ENCODE measurements at regions not wholly inside any gene's neighbourhood (a gene's known extent, or its start where the extent isn't known, plus 50 kb on each side); places are given as distances from the start of the nearest gene placed in this dataset.

GRCh38 chr4:15130441-15130840 lies 128.2 kb downstream of the CPEB2 start:
- DNase-seq (ENCODE audit: low read depth) = no peak

DNA sequence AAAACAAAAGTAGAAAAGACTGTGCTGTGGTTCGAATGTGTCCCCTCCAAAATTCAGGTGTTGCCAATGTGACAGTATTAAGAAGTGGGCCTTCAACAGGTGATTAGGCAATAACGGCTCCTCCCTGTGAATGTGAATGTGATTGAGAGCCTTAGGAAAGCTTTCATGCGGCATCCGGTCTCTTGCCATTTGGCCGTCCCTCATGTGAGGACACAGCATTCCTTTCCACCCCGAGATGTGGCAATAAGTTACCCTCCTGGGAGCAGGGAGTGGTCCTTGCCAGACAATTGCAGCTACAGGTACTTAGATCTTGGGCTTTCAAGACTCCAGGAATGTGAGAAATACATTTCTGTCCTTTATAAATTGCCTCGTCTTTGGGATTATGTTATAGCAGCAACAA lies 129.3 kb downstream of the CPEB2 start:
- no peak for DNase-seq (ENCODE audit: low read depth)

DNA sequence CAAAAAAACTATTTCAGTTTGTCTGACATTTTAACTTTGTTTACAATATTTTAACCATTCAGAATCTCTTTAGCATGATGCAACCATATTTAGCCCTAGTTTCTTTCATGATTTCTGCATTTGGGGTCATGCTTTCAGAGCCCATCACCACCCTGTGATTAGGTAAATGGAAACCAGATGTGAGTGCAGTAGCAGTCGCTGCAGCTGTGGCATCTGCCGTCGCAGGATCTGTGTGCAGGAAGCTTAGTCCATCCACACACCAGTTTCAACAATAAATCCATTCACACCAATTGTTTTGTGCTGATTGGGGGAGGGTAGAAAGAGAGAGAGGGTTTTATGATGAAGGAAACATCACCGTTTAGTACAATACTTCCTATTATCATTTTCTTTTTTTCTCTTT lies 130.5 kb downstream of the CPEB2 start:
- no peak for DNase-seq (ENCODE audit: low read depth)

DNA sequence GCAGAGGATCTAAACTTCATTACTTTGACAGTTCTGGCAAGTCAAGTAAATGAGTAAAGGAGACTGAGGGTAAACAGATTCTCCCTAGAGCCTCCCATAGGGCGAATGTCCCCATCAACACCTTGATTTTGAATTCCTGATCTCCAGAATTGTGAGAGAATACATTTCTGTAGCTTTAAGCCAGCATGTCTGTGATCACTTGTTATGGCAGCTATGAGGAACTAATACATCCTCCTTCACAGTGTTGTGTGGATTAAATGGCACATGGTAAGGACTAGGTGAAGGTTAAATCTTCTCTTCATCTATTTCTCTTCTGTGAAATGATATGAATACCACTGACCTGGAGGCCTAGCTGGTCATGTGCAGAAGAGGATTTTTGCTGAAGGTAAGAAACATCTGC lies 137.3 kb downstream of the CPEB2 start:
- DNase-seq (ENCODE audit: low read depth) = no peak

GRCh38 chr4:15142201-15142600 lies 139.9 kb downstream of the CPEB2 start:
- DNase-seq (ENCODE audit: low read depth) = no peak

GRCh38 chr4:15143551-15143950 lies 141.3 kb downstream of the CPEB2 start:
- DNase-seq (ENCODE audit: low read depth) = no peak

GRCh38 chr4:15144249-15144966 lies 142.1 kb downstream of the CPEB2 start:
- DNase-seq (ENCODE audit: low read depth) = no peak

DNA sequence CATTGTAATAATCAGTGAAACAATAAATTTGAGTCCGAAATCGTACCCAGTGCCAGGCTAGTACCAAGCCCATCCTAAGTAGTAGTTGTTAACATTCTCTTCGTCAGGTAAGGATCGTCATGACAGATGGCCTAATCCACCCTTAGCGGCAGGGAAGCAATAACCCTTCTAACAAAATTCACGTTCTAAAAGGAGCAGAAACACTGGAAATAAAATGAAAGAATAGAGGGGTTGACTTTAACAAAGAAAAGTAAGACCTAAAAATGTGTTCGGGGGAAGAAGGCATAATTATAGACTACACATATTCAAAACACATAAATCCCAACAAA lies 142.7 kb downstream of the CPEB2 start:
- DNase-seq (ENCODE audit: low read depth) = no peak

DNA sequence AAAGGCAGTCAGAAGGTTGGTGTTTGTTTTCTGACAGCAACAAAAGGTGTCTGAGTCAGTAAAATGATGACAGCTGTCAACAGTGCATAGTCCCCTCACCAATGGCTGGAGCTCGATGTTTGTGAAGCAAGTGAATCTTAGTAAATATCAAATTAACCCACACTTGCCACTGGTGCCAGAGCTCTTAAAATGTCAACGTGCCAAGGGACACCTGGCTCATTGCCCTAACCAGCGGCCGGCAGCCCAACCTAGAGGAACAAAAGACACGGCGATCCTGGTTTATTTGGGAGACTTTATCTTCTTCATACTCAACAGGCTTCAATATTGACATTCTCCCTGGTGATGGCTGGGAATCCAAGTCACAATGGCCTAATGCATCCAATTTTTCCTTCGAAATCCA lies 143.4 kb downstream of the CPEB2 start:
- no peak for DNase-seq (ENCODE audit: low read depth)

DNA sequence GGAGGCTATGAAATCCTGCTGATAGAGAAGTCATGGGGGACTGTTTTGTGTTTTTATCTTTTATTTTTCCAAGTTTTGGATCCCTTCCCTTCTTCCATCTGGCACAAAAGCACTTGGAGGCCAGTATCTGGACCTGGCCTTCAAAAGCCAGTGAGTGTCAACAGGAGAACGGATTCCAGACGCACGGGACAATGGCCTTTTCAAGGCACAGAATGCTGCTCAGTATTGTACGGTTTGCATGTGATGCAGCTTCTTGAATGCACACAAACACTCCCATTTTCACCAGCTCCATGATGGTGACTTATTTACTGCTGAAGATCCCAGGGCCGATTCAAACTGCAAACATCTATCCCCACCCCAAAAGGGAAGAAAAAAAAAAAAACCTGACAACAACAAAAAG lies 145.4 kb downstream of the CPEB2 start:
- no peak for DNase-seq (ENCODE audit: low read depth)

DNA sequence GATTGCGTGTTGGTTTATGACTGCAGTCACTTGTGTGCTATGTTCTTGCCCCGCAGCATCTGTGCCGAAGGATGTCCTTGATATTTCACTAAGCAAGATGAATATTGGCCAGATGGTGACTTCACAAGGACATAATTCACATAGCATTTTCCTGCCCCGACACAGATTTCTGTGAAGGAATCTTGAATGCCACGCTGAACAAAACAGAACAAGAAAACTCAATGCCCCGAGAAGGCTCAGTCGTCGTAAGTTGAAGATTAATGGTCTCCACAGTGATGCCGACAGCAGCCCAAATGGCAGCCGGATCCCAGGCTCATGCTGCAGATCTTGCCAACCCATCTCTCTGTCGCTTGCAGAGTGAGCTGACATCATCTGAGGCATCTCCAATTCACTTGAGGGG lies 145.9 kb downstream of the CPEB2 start:
- DNase-seq (ENCODE audit: low read depth) = no peak

GRCh38 chr4:15148691-15149090 lies 146.4 kb downstream of the CPEB2 start:
- DNase-seq (ENCODE audit: low read depth) = no peak

GRCh38 chr4:15149234-15149838 lies 147.1 kb downstream of the CPEB2 start:
- DNase-seq (ENCODE audit: low read depth) = no peak

DNA sequence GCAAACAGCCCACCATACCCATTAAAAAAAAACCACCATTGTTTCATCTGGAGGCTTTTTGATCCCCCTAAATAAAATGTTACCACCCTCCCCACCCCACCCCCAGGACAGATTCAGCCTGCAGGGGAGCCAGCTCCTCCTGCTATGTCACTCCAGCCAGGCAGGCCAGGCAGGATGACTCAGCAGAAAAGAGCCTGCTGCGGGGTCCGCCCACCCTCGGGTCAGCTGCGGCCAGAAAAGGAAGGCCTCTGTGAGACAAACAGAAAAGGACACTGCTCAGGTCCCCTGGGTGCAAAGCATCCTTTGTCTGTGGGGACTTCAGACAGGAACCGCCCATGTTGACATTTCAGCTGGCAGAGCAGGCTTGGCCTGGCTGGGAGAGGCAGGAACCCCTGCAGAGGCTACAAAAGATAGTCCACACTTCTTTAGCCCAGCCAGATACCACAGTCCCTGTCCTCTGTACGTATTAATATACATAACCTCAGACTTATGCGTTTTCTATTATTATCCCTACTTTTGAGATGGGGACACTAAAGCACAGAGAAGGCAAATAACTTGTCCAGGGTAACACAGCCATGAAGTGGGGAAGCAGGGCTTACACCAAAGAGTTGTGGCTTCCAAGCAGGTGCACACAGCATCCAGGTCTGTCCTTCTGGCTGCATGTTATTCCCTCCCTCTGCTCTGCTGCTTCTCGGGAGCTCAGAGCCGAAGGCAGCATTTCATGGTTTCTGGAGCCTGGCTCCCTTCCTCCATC lies 147.7 kb downstream of the CPEB2 start:
- peak; percentile 35 for DNase-seq (ENCODE audit: low read depth)

DNA sequence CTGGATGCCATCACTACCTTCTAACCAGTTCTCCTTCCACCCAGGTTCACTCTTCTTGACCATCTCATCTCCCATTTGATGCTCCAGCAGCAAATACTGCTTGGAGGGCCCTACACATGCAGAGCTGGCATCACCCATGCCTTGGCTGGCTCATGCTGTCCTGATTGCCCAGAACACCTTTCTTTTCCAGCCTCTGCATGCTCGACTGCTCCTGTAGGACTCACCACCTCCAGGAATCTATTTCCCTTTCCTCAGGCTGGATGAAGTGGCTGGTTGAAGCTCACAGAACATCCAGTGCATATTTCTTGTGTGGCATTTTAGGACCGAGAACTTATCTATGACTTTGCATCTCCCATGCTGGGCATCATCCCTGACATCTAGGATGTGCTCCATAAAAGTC lies 148.3 kb downstream of the CPEB2 start:
- DNase-seq (ENCODE audit: low read depth) = no peak

- DNase-seq (ENCODE audit: low read depth) = no peak
Measured at GRCh38 chr4:15151033-15151432, 148.8 kb downstream of the CPEB2 start.

DNA sequence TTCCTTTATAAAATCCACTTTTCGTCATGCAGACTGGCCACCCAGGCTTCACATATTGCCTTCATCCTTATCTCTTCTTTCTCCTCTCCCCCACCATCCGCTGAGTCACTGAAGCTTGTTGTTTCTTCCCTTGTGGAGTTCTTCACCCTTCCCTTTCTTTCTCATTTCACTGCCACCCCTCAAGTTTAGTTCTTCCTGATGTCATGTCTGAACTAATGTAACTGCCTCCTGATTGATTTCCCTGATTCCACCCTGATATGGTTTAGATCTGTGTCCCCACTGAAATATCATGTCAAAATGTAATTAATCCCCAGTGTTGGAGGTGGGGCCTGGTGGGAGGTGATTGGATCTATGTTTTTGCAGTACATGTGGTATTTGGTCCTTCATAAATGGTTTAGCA lies 151.4 kb downstream of the CPEB2 start:
- DNase-seq (ENCODE audit: low read depth) = no peak

GRCh38 chr4:15158406-15159091 lies 156.3 kb downstream of the CPEB2 start:
- DNase-seq (ENCODE audit: low read depth) = no peak

GRCh38 chr4:15159477-15160019 lies 157.3 kb downstream of the CPEB2 start:
- no peak for DNase-seq (ENCODE audit: low read depth)

- no peak for DNase-seq (ENCODE audit: low read depth)
Measured at GRCh38 chr4:15161439-15161838, 159.2 kb downstream of the CPEB2 start.

DNA sequence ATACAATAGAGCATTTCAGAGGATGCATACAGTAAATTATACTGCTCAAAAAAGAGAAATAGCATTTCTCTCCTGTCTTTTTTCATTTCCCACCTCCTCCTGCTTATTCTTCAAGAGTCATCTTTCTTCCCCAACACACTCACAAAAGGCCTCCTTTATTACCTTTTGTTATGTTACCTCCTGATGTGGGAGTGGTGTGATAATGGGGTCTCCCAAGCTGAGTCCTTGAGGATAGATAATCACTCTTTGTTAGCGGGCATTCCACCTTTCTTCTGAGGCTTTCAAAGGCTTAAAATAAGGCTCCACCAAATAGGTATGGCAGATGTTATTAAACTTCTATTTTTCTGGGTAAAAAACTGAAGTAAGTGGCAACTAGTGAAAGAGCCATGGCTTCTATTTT lies 159.8 kb downstream of the CPEB2 start:
- no peak for DNase-seq (ENCODE audit: low read depth)

- no peak for DNase-seq (ENCODE audit: low read depth)
Measured at GRCh38 chr4:15162465-15163283, 160.4 kb downstream of the CPEB2 start.

Data from HS-27A (cell line).